IMR-90 (cell line): ENCODE measurements at regions not wholly inside any gene's neighbourhood (a gene's known extent, or its start where the extent isn't known, plus 50 kb on each side); places are given as distances from the start of the nearest gene placed in this dataset.

Experiments
- ATAC-seq: fragments of 200-7000 bp; cut with Tn5 transposase; 2 replicates; pipeline ENCODE4 v1.9.1; 2020; ENCODE audit warnings: low read depth, mild to moderate bottlenecking, moderate library complexity
- BruUV-seq: library from RNA; stranded (reverse); fragments of 400-500 nt; replicated peaks from 2 replicates; lab custom pipeline; 2021; lab: Mats Ljungman, UMichigan
- CTCF ChIA-PET: fragments of 300-600 bp; formaldehyde crosslinking; extraction: SDS; loops from one replicate; lab custom pipeline; 2021; ENCODE audit warnings: antibody characterized with exemption; lab: Yijun Ruan, JAX
- POLR2A ChIA-PET: fragments of 300-600 bp; sonication (Branson Sonifier 250); formaldehyde crosslinking; loops from one replicate; lab custom pipeline; 2022; ENCODE audit warnings: antibody characterized with exemption; ENCODE audit not compliant: unreplicated experiment; lab: Charles Lee
- DNase-seq: peaks from one replicate; pipeline ENCODE4 v3.0.0; 2013
- H2AFZ ChIP-seq: replicated peaks from 2 replicates; pipeline ENCODE3; 2013; ENCODE audit warnings: low read length, mild to moderate bottlenecking; ENCODE audit not compliant: poor library complexity
- H2AK5ac ChIP-seq: 2 replicates; pipeline ENCODE4 v1.6.1; 2013; ENCODE audit warnings: low read depth, low read length, inconsistent platforms
- H2AK9ac ChIP-seq: replicated peaks from 2 replicates; pipeline ENCODE3; 2013; ENCODE audit warnings: mild to moderate bottlenecking, low read depth, low read length, moderate library complexity; ENCODE audit not compliant: poor library complexity
- H2BK120ac ChIP-seq: 2 replicates; pipeline ENCODE4 v1.6.1; 2013; ENCODE audit warnings: low read depth, low read length, inconsistent platforms
- H2BK15ac ChIP-seq: 3 replicates; pipeline ENCODE4 v1.6.1; 2013; ENCODE audit warnings: low read depth, low read length, inconsistent platforms
- H2BK20ac ChIP-seq: 2 replicates; pipeline ENCODE4 v1.6.1; 2013; ENCODE audit warnings: low read depth, mild to moderate bottlenecking, inconsistent platforms, low read length, moderate library complexity
- H2BK5ac ChIP-seq: 2 replicates; pipeline ENCODE4 v1.6.1; 2013; ENCODE audit warnings: mild to moderate bottlenecking, low read depth, low read length, inconsistent platforms; ENCODE audit not compliant: poor library complexity, severe bottlenecking
- H3K14ac ChIP-seq: replicated peaks from 2 replicates; pipeline ENCODE4 v1.6.1; 2013; ENCODE audit warnings: low read depth, low read length, inconsistent platforms
- H3K18ac ChIP-seq: 2 replicates; pipeline ENCODE4 v1.6.1; 2013; ENCODE audit warnings: low read depth, low read length, control low read depth
- H3K23ac ChIP-seq: 2 replicates; pipeline ENCODE4 v1.6.1; 2013; ENCODE audit warnings: low read depth, low read length, inconsistent platforms
- H3K27ac ChIP-seq: 2 replicates; pipeline ENCODE4 v1.5.1; 2013; ENCODE audit warnings: mild to moderate bottlenecking, control low read depth, low read length; ENCODE audit not compliant: insufficient read depth
- H3K27me3 ChIP-seq: 2 replicates; pipeline ENCODE4 v1.6.1; 2013; ENCODE audit warnings: low read length; ENCODE audit not compliant: control insufficient read depth, insufficient read depth
- H3K36me3 ChIP-seq: 2 replicates; pipeline ENCODE4 v1.6.1; 2013; ENCODE audit warnings: low read length, mixed read lengths; ENCODE audit not compliant: control insufficient read depth, insufficient read depth
- H3K4ac ChIP-seq: 2 replicates; pipeline ENCODE4 v1.6.1; 2013; ENCODE audit warnings: low read depth, low read length, inconsistent platforms
- H3K4me1 ChIP-seq: 2 replicates; pipeline ENCODE4 v1.6.1; 2013; ENCODE audit warnings: low read length, mixed read lengths; ENCODE audit not compliant: control insufficient read depth, insufficient read depth
- H3K4me2 ChIP-seq: 2 replicates; pipeline ENCODE4 v1.6.1; 2013; ENCODE audit warnings: low read depth, mild to moderate bottlenecking, control low read depth, low read length, moderate library complexity
- H3K4me3 ChIP-seq: 2 replicates; pipeline ENCODE4 v1.5.1; 2013; ENCODE audit warnings: low read depth, mild to moderate bottlenecking, control low read depth, low read length, moderate library complexity; ENCODE audit not compliant: insufficient read depth
- H3K56ac ChIP-seq: 2 replicates; pipeline ENCODE4 v1.6.1; 2013; ENCODE audit warnings: low read length, inconsistent platforms; ENCODE audit not compliant: insufficient read depth; ENCODE audit errors: extremely low read depth
- H3K79me1 ChIP-seq, 2 experiments: 2 replicates each; pipeline ENCODE4 v1.6.1; 2013; ENCODE audit warnings: low read length in 2 of 2, inconsistent platforms in 1 of 2, low read depth in 1 of 2
- H3K9ac ChIP-seq: 2 replicates; pipeline ENCODE4 v1.6.1; 2013; ENCODE audit warnings: low read depth, low read length, control low read depth
- H3K9me1 ChIP-seq: 2 replicates; pipeline ENCODE4 v1.6.1; 2013; ENCODE audit warnings: low read length, inconsistent platforms; ENCODE audit not compliant: insufficient read depth
- H3K9me3 ChIP-seq: 2 replicates; pipeline ENCODE4 v1.6.1; 2013; ENCODE audit warnings: low read length; ENCODE audit not compliant: control insufficient read depth, insufficient read depth
- H4K20me1 ChIP-seq: 2 replicates; pipeline ENCODE4 v1.6.1; 2013; ENCODE audit warnings: low read length, inconsistent platforms; ENCODE audit not compliant: insufficient read depth
- H4K5ac ChIP-seq: 2 replicates; pipeline ENCODE4 v1.6.1; 2013; ENCODE audit warnings: mild to moderate bottlenecking, low read depth, low read length, control low read depth
- H4K8ac ChIP-seq, 2 experiments: 2 replicates each; pipeline ENCODE4 v1.6.1; 2013; ENCODE audit warnings: low read depth in 2 of 2, low read length in 2 of 2, control low read depth in 1 of 2, inconsistent platforms in 1 of 2
- H4K91ac ChIP-seq: 2 replicates; pipeline ENCODE4 v1.6.1; 2013; ENCODE audit warnings: low read depth, low read length, inconsistent platforms; ENCODE audit not compliant: insufficient read depth
- NFE2L2 ChIP-seq: fragments of 150-350 bp; IDR thresholded peaks from 2 replicates; pipeline ENCODE4 v1.6.1; 2016; ENCODE audit warnings: low read depth, mild to moderate bottlenecking, low read length
- POLR2A ChIP-seq: IDR thresholded peaks from 2 replicates; pipeline ENCODE4 v1.6.1; 2012; ENCODE audit warnings: mild to moderate bottlenecking, low read depth, low read length
- dilution Hi-C: fragments of 300-500 bp; cut with HindIII; formaldehyde crosslinking; loops from one replicate; pipeline ENCODE4 v1.14.3; 2018; ENCODE audit warnings: low sequenced_read_pairs; ENCODE audit not compliant: unreplicated experiment
- in situ Hi-C: fragments of 300-500 bp; cut with MboI; formaldehyde crosslinking; loops from 3 replicates; pipeline ENCODE4 v1.14.3; 2019; ENCODE audit warnings: low sequenced_read_pairs, inconsistent platforms, mixed read lengths
- intact Hi-C: fragments of 100-400 bp; cut with micrococcal nuclease; formaldehyde crosslinking; loops from 2 replicates; pipeline ENCODE4 v1.10.0; 2022
- TF ChIP-seq, protein P1 (sequence below): conservative IDR thresholded peaks from 2 replicates; pipeline ENCODE4 v1.5.1; 2012; ENCODE audit warnings: mild to moderate bottlenecking, low read depth, low read length, improper control_type of control experiment

DNA sequence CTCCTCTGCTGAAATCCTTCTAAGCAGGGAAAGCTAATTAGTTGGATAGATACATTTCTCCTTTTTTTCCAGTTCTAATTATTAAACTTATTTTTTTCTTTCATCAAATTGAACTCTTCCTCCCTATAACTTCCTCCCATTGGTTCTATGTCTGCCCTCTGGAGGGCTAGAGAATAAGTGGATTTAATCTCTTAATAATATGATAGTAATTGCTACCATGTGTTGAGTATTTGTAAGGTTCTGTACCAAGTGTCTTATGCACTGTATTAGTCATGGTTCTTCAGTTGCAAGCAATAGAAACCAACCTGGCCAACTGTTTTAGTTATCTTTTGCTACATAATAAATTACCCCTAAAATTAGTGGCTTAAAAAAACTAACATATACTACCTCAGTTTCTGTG, 190.5 kb upstream of the PLXNC1 start:
- Histone ChIP-seq H2AK9ac (no peak overlapping the region), H3K9ac (no peak overlapping the region), H3K4me1 (peaks cover 6% of the 10 kb centered on the region; the same call in 1 of the 2 replicates), H2BK20ac (no peak overlapping the region), H2BK5ac (no peak overlapping the region), H3K27ac (no peak overlapping the region), H2AK5ac (no peak overlapping the region), H2BK15ac (no peak overlapping the region), H4K5ac (no peak overlapping the region), H3K27me3 (no peaks in the 10 kb centered on the region), H4K8ac (no peak overlapping the region), H3K23ac (no peak overlapping the region), H2BK120ac (no peak overlapping the region), H3K9me3 (peaks cover 6% of the 10 kb centered on the region), H3K4me2 (no peak overlapping the region), H3K4me3 (no peak overlapping the region), H3K9me1 (peaks cover 5% of the 10 kb centered on the region), H3K18ac (no peak overlapping the region), H3K14ac (no peak overlapping the region), H3K36me3 (no peaks in the 10 kb centered on the region), H4K20me1 (no peaks in the 10 kb centered on the region), H3K56ac (no peak overlapping the region), H4K91ac (no peak overlapping the region), H2AFZ (no peak overlapping the region), H3K4ac (no peak overlapping the region), H3K79me1 (no peaks in the 10 kb centered on the region)
- dilution Hi-C loops, result no loop called here
- no TSS peak for BruUV-seq
- ATAC-seq (no peak), DNase-seq (peak; percentile 8)
- no peak for TF ChIP-seq NFE2L2
- no peak for TF ChIP-seq POLR2A
- TF ChIP-seq, protein P1, sequence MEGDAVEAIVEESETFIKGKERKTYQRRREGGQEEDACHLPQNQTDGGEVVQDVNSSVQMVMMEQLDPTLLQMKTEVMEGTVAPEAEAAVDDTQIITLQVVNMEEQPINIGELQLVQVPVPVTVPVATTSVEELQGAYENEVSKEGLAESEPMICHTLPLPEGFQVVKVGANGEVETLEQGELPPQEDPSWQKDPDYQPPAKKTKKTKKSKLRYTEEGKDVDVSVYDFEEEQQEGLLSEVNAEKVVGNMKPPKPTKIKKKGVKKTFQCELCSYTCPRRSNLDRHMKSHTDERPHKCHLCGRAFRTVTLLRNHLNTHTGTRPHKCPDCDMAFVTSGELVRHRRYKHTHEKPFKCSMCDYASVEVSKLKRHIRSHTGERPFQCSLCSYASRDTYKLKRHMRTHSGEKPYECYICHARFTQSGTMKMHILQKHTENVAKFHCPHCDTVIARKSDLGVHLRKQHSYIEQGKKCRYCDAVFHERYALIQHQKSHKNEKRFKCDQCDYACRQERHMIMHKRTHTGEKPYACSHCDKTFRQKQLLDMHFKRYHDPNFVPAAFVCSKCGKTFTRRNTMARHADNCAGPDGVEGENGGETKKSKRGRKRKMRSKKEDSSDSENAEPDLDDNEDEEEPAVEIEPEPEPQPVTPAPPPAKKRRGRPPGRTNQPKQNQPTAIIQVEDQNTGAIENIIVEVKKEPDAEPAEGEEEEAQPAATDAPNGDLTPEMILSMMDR, result no peak
- ChIA-PET CTCF (no interaction called here), POLR2A (no interaction called here)
- in situ Hi-C loops, result no loop called here
- intact Hi-C loops, result no loop called here
